Liver (tissue), 8 donors: ENCODE measurements at regions not wholly inside any gene's neighbourhood (a gene's known extent, or its start where the extent isn't known, plus 50 kb on each side); places are given as distances from the start of the nearest gene placed in this dataset.

Experiments
- DNase-seq: peaks from one replicate; pipeline ENCODE4 v3.0.0-alpha.2; 2017; ENCODE audit warnings: low spot score
- H3K27ac ChIP-seq, 2 donors: one replicate each; pipeline ENCODE4 v1.7.0; 2013; ENCODE audit warnings: inconsistent platforms in 2 of 2, low read length in 2 of 2, control low read depth in 1 of 2, low read depth in 1 of 2, mild to moderate bottlenecking in 1 of 2
- H3K27me3 ChIP-seq, 4 donors: one replicate each; pipeline versions ENCODE4 v1.6.1 to v1.7.0; 2013; ENCODE audit warnings: low read length in 3 of 4, inconsistent platforms in 1 of 4, mild to moderate bottlenecking in 1 of 4, moderate library complexity in 1 of 4; ENCODE audit not compliant: control insufficient read depth in 4 of 4, insufficient read depth in 4 of 4
- H3K36me3 ChIP-seq, 4 donors: one replicate each; pipeline versions ENCODE4 v1.6.1 to v1.7.0; 2013; ENCODE audit warnings: low read length in 3 of 4, mild to moderate bottlenecking in 3 of 4, low read depth in 1 of 4, moderate library complexity in 1 of 4; ENCODE audit not compliant: control insufficient read depth in 4 of 4, insufficient read depth in 3 of 4
- H3K4me1 ChIP-seq, 4 donors: one replicate each; pipeline versions ENCODE4 v1.6.1 to v1.7.0; 2013; ENCODE audit warnings: low read length in 3 of 4, mild to moderate bottlenecking in 3 of 4, moderate library complexity in 1 of 4; ENCODE audit not compliant: control insufficient read depth in 4 of 4, insufficient read depth in 4 of 4
- H3K4me3 ChIP-seq, 3 donors: one replicate each; pipeline versions ENCODE4 v1.6.1 to v1.7.0; 2013; ENCODE audit warnings: low read length in 3 of 3, control low read depth in 1 of 3, low read depth in 1 of 3, mild to moderate bottlenecking in 1 of 3
- H3K9ac ChIP-seq, 2 donors: one replicate each; pipeline ENCODE4 v1.7.0; 2013; ENCODE audit warnings: low read length in 2 of 2, mild to moderate bottlenecking in 2 of 2, moderate library complexity in 2 of 2, control low read depth in 1 of 2, low read depth in 1 of 2
- H3K9me3 ChIP-seq, 4 donors: one replicate each; pipeline versions ENCODE4 v1.6.1 to v1.7.0; 2013; ENCODE audit warnings: low read length in 3 of 4; ENCODE audit not compliant: control insufficient read depth in 4 of 4
- EGR1 ChIP-seq, 2 donors: IDR thresholded peaks; 2 replicates each; pipeline ENCODE4 v1.6.1; 2016 to 2018; ENCODE audit warnings: antibody characterized with exemption in 2 of 2, low read depth in 2 of 2
- FOXA1 ChIP-seq: IDR thresholded peaks from 2 replicates; pipeline ENCODE4 v1.6.1; 2016; ENCODE audit warnings: antibody characterized with exemption
- FOXA2 ChIP-seq: IDR thresholded peaks from 2 replicates; pipeline ENCODE4 v1.6.1; 2016; ENCODE audit warnings: antibody characterized with exemption
- GABPA ChIP-seq, 2 donors: IDR thresholded peaks in 1 of 2; conservative IDR thresholded peaks in 1 of 2; 2 replicates each; pipeline ENCODE4 v1.6.1; 2016; ENCODE audit warnings: antibody characterized with exemption in 2 of 2, mild to moderate bottlenecking in 1 of 2, moderate library complexity in 1 of 2
- HNF4A ChIP-seq, 2 donors: conservative IDR thresholded peaks; 2 replicates each; pipeline ENCODE4 v1.6.1; 2016; ENCODE audit warnings: antibody characterized with exemption in 2 of 2, mild to moderate bottlenecking in 2 of 2
- HNF4G ChIP-seq: IDR thresholded peaks from 2 replicates; pipeline ENCODE4 v1.6.1; 2016; ENCODE audit warnings: antibody characterized with exemption
- JUND ChIP-seq, 2 donors: IDR thresholded peaks; 2 replicates each; pipeline ENCODE4 v1.6.1; 2016; ENCODE audit warnings: antibody characterized with exemption in 2 of 2
- NR2F2 ChIP-seq: IDR thresholded peaks from 2 replicates; pipeline ENCODE4 v1.6.1; 2016; ENCODE audit warnings: antibody characterized with exemption
- RAD21 ChIP-seq, 2 donors: IDR thresholded peaks; 2 replicates each; pipeline ENCODE4 v1.6.1; 2016; ENCODE audit warnings: antibody characterized with exemption in 2 of 2, mild to moderate bottlenecking in 2 of 2
- REST ChIP-seq: IDR thresholded peaks from 2 replicates; pipeline ENCODE4 v1.6.1; 2016; ENCODE audit warnings: antibody characterized with exemption, mild to moderate bottlenecking
- RXRA ChIP-seq, 2 donors: IDR thresholded peaks; 2 replicates each; pipeline ENCODE4 v1.6.1; 2017 to 2018; ENCODE audit warnings: antibody characterized with exemption in 2 of 2, mild to moderate bottlenecking in 1 of 2
- SP1 ChIP-seq: IDR thresholded peaks from 2 replicates; pipeline ENCODE4 v1.6.1; 2018; ENCODE audit warnings: antibody characterized with exemption, mild to moderate bottlenecking
- TAF1 ChIP-seq: conservative IDR thresholded peaks from 2 replicates; pipeline ENCODE4 v1.6.1; 2016; ENCODE audit warnings: antibody characterized with exemption, mild to moderate bottlenecking
- YY1 ChIP-seq: IDR thresholded peaks from 2 replicates; pipeline ENCODE4 v1.6.1; 2016; ENCODE audit warnings: antibody characterized with exemption, mild to moderate bottlenecking
- WGBS: extraction: QIAGEN DNeasy Blood & Tissue Kit; methylation state at CpG from one replicate; pipeline ENCODE4 v1.1.7; 2013; 5-methylcytosine and 5-hydroxymethylcytosine counted together
- TF ChIP-seq, protein P1 (sequence below): IDR thresholded peaks from 2 replicates; pipeline ENCODE4 v1.6.1; 2016; ENCODE audit warnings: antibody characterized with exemption
- TF ChIP-seq, protein P2 (sequence below): IDR thresholded peaks from 2 replicates; pipeline ENCODE4 v1.6.1; 2016; ENCODE audit warnings: antibody characterized with exemption
- TF ChIP-seq, protein P3 (sequence below): IDR thresholded peaks from 2 replicates; pipeline ENCODE4 v1.6.1; 2016; ENCODE audit warnings: antibody characterized with exemption
- TF ChIP-seq, protein P4 (sequence below): fragments of 150-350 bp; IDR thresholded peaks from 2 replicates; pipeline ENCODE4 v1.5.1; 2017; ENCODE audit warnings: improper control_type of control experiment, low read depth, low read length; ENCODE audit not compliant: missing input control
- donor health status: healthy.
- donor health status: healthy.
- donor health status: healthy.
- donor health status: healthy.
- donor health status: healthy.

GRCh38 chr1:181259026-181259745 lies 170.7 kb downstream of the IER5 start:
- 66% methylated on average over 5 of the region's 5 CpGs for WGBS
- no peak for TF ChIP-seq FOXA1
- H3K27ac ChIP-seq: no peak overlapping the region
- peaks cover 0 to 5% (median 1%) of the 10 kb centered on the region in 4 donors for H3K27me3 ChIP-seq
- no peaks in the 10 kb centered on the region for H3K4me1 ChIP-seq
- no peak overlapping the region for H3K4me3 ChIP-seq
- H3K9ac ChIP-seq: no peak overlapping the region
- no peaks in the 10 kb centered on the region for H3K36me3 ChIP-seq
- no peaks in the 10 kb centered on the region for H3K9me3 ChIP-seq
- DNase-seq: no peak

GRCh38 chr1:181260271-181260670 lies 171.8 kb downstream of the IER5 start:
- Histone ChIP-seq H3K4me1 (no peaks in the 10 kb centered on the region), H3K4me3 (no peak overlapping the region), H3K27me3 (peaks cover 0 to 5% (median 1%) of the 10 kb centered on the region in 4 donors), H3K9me3 (no peaks in the 10 kb centered on the region), H3K36me3 (no peaks in the 10 kb centered on the region), H3K9ac (no peak overlapping the region), H3K27ac (no peak overlapping the region)
- no peak for TF ChIP-seq FOXA1
- no peak for TF ChIP-seq REST
- no peak for TF ChIP-seq RXRA (IDR thresholded peaks at IDR 0.05)
- TF ChIP-seq RAD21 (IDR thresholded peaks at IDR 0.05): no peak
- TF ChIP-seq YY1: no peak
- no peak for TF ChIP-seq NR2F2
- TF ChIP-seq, protein P1, sequence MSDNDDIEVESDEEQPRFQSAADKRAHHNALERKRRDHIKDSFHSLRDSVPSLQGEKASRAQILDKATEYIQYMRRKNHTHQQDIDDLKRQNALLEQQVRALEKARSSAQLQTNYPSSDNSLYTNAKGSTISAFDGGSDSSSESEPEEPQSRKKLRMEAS: no peak
- TF ChIP-seq HNF4G: no peak
- no peak for TF ChIP-seq JUND (IDR thresholded peaks at IDR 0.05)
- TF ChIP-seq EGR1 (IDR thresholded peaks at IDR 0.05; ENCODE audit: low read depth in 2 of 2): no peak
- no peak for TF ChIP-seq FOXA2
- no peak for TF ChIP-seq SP1
- no peak for TF ChIP-seq TAF1
- TF ChIP-seq, protein P2, sequence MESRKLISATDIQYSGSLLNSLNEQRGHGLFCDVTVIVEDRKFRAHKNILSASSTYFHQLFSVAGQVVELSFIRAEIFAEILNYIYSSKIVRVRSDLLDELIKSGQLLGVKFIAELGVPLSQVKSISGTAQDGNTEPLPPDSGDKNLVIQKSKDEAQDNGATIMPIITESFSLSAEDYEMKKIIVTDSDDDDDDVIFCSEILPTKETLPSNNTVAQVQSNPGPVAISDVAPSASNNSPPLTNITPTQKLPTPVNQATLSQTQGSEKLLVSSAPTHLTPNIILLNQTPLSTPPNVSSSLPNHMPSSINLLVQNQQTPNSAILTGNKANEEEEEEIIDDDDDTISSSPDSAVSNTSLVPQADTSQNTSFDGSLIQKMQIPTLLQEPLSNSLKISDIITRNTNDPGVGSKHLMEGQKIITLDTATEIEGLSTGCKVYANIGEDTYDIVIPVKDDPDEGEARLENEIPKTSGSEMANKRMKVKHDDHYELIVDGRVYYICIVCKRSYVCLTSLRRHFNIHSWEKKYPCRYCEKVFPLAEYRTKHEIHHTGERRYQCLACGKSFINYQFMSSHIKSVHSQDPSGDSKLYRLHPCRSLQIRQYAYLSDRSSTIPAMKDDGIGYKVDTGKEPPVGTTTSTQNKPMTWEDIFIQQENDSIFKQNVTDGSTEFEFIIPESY: no peak
- no peak for TF ChIP-seq HNF4A (conservative IDR thresholded peaks at IDR 0.05)
- no peak for TF ChIP-seq GABPA (IDR thresholded peaks at IDR 0.05 in 1 of 2, conservative IDR thresholded peaks at IDR 0.05 in 1 of 2)
- TF ChIP-seq, protein P3, sequence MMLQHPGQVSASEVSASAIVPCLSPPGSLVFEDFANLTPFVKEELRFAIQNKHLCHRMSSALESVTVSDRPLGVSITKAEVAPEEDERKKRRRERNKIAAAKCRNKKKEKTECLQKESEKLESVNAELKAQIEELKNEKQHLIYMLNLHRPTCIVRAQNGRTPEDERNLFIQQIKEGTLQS: no peak
- TF ChIP-seq, protein P4, sequence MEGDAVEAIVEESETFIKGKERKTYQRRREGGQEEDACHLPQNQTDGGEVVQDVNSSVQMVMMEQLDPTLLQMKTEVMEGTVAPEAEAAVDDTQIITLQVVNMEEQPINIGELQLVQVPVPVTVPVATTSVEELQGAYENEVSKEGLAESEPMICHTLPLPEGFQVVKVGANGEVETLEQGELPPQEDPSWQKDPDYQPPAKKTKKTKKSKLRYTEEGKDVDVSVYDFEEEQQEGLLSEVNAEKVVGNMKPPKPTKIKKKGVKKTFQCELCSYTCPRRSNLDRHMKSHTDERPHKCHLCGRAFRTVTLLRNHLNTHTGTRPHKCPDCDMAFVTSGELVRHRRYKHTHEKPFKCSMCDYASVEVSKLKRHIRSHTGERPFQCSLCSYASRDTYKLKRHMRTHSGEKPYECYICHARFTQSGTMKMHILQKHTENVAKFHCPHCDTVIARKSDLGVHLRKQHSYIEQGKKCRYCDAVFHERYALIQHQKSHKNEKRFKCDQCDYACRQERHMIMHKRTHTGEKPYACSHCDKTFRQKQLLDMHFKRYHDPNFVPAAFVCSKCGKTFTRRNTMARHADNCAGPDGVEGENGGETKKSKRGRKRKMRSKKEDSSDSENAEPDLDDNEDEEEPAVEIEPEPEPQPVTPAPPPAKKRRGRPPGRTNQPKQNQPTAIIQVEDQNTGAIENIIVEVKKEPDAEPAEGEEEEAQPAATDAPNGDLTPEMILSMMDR: no peak
- 89% methylated on average over 3 of the region's 3 CpGs for WGBS
- DNase-seq: no peak
